H54 (cell line): ENCODE measurements at regions not wholly inside any gene's neighbourhood (a gene's known extent, or its start where the extent isn't known, plus 50 kb on each side); places are given as distances from the start of the nearest gene placed in this dataset.
"Not testable (repeated sequence)": the region's sequence is repeated elsewhere in the genome, so short reads cannot be mapped to it uniquely, and the experiment has no call there.

Experiments used
- DNase-seq: peaks from one replicate; pipeline ENCODE4 v3.0.0; 2011; ENCODE audit warnings: low spot score, mixed read lengths; ENCODE audit not compliant: insufficient read length
- FAIRE-seq: peaks from 3 replicates; lab custom pipeline; 2011; peaks lifted over from hg19 to GRCh38; lab: Jason Lieb, UNC
- POLR2A ChIP-seq: IDR thresholded peaks from 2 replicates; pipeline ENCODE4 v1.6.1; 2011; ENCODE audit warnings: low read depth, mild to moderate bottlenecking, low read length

DNA sequence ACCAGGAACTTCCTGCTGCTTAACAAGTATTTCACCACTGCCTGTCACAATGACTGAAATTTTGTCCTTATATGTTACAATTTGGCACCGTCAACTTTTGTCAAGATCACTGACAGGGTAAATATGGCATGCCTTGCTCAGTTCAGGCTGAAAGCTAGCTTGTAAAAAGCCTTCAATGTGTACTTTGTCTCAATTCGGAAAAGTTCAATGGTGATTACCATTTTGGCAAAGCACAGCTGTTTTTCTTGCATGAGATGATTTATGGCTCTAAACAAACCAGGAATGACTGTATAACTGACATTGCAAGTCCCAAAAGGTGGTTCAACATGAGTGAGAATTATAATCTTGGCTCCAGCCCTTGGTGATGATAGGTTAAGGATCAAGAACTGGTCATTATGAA, 1255.2 kb downstream of the CNTNAP5 start:
- DNase-seq (no peak), FAIRE-seq (no peak)

DNA sequence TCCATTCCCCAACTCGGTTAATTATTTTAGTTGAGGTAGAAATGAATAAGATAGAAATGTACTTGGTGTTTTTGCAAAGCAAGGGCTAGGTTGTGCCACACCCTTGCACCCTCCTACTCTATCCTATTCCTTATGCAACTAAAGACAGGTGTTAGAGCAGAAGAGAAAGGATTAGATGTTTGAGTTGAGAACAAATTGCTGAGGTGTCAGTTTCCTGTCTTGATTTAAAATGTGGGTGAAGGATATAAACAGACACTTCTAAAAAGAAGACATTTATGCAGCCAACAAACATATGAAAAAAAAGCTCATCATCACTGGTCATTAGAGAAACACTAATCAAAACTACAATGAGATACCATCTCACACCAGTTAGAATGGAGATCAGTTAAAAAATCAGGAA, 1256.2 kb downstream of the CNTNAP5 start:
- DNase-seq: no peak
- no peak for TF ChIP-seq POLR2A
- no peak for FAIRE-seq

More for the DNA sequence above, 1255.2 kb downstream of the CNTNAP5 start:
- no peak for TF ChIP-seq POLR2A

DNA sequence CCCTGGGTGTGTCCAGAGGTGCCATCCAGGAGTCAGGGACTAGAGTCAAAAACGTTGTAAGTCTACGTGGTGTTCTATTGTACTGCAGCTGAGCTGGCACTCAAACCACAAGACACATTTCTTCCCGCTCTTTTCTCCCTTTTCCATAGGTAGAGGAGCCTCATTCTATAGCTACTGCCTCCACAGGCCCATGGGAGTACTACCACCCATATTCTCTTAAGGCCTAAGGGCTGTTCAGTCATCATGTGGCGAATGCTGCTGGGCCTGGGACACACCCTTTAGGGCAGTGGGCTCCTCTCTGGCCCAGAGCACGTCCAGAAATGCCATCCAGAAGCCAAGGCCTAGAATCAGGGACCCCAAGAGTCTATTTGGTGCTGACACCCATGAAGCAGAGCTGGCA, 1271.7 kb downstream of the CNTNAP5 start:
- FAIRE-seq: no peak
- DNase-seq: no peak
- TF ChIP-seq POLR2A: no peak

DNA sequence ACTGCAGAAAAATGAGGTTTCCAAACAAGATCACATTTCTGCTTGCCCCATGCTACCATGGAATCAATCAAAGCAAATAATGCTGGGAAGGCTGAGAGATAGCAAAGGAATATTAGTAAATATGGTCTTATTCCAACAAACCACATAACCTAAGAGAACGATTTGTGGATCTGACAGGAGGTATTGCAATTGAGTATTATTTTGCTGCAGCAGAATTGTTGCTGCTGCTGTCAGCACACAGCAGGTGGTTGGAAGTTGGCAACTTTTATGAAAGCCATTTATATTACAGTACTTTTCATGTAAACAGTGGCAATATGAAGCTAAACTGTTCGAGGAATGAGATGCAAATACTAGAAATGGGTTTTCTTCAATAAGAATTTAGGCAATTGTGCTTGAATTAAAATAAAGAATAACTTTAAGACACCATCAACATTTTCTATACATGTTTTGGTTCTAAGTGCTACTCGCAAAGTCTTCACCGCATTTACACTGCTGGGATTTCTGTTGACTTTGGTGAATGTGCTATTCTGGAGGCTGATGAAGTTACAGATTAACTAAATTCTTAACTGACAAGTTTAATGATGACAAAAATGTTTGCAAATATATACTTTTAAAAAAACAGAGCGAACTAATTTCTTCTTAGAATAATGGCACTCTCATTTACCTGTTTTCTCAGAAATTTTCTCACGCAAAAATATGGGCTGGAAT, 1285.7 kb downstream of the CNTNAP5 start:
- TF ChIP-seq POLR2A: no peak
- FAIRE-seq: no peak
- no peak for DNase-seq

DNA sequence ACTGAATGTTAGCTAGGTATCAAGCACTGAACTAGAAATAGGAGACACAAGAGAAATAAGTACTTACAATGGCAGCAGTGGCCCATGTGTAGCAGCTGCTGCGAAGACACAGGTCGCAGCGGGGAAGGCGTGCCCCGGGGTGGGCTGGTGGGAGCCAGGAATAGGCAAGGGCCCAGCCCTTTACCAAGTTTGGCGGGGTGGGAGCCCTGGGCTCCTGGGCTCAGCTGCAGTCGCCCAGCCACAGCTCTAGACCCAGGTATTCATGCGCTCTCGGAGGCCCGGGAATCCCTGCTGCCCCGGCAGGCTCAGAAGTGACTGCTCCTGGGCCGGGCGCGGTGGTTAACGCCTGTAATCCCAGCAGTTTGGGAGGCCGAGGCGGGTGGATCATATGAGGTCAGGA, 1287.3 kb downstream of the CNTNAP5 start:
- FAIRE-seq (no peak), DNase-seq (no peak)
- no peak for TF ChIP-seq POLR2A

DNA sequence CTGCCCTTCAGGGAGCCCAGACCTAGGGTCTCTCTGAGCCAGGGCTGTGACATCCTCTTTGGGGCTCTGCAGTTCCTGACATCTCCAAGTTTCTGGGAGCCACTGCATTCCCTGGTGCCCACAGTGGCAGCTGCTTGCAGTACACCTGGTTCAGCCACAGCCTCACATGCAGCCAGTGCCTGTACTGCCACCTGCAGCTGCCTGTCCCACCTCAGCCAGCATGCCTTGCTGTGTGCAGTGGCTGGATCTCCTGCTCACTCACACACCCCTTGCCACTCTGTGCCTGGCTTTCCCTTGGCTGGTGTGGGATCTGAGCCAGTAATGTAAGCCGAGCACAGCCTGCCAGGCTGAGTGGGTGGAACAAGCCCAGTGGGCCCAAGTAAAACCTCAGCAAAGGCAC, 1288.7 kb downstream of the CNTNAP5 start:
- FAIRE-seq (no peak), DNase-seq (no peak)
- no peak for TF ChIP-seq POLR2A

DNA sequence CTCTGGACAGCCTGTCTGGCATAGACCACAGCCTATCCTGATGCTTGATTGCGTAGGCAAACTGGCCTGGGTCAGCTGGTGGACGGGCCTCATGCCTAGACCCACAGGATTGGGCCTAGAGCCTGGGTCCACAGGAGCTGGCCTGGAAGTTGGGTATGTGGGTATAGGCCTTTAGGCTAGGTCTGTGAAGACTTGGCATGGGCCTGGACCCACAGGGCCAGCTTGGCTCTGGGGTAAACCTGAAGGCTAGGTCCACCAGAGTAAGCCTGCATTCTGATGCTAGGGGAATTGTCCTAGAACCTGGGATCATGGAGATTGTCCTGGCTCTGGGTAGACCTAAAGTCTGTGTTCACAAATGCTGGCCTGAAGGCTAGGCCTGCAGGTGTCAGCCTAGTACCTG, 1293.7 kb downstream of the CNTNAP5 start:
- DNase-seq (no peak), FAIRE-seq (no peak)
- no peak for TF ChIP-seq POLR2A

DNA sequence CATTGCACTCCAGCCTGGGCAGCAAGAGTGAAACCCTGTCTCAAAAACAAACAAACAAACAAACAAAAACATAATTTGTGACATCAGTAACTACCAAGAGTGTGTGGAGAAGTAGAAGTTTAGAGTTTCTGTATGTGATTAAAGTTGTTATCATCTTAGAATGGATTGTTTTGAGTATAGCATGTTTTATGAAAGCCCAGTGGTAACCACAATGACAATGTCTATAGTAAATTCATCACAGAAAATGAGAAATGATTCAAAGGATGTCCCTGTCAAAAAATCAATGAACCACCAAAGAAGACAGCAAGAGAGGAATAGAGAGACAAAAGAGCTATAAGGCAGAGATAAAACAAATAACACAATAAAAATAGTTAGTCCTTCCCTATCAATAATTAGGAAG, 1299.2 kb downstream of the CNTNAP5 start:
- no peak for DNase-seq
- no peak for FAIRE-seq
- no peak for TF ChIP-seq POLR2A

DNA sequence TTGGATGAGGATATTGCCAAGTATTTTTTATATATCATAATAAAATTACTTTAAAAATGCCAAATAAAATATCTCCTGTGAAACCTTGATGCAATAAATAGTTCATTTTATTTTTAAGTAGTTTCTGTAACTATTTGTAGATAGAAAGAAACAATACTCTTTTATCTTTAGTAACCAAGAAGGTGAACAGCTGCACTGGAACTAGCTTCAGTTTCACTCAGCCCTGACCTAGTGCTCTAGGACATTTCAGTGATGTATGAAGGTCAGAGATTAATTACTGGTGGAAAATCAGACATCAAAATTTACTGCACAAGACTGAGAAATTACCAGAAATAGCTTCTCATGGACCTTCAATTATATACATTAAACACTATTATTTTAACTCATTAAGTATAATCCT, 1305.0 kb downstream of the CNTNAP5 start:
- FAIRE-seq (no peak), DNase-seq (no peak)
- no peak for TF ChIP-seq POLR2A

DNA sequence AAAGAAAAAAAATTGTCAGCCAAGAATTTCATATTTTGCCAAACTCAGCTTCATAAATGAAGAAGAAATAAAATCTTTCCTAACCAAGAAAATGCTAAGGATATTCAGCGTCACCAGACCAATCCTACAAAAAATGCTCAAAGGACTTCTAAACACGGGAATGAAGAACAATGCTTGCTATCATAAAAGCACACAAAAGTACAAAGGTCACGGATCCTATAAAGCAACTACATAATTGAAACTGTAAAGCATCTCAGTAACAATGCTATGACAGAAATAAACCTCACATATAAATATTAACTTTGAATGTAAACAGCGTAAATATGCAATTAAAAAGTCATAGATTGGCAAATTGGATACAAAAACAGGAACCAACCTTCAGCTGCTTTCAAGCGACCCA, 1314.6 kb upstream of the GYPC start:
- no peak for DNase-seq
- no peak for FAIRE-seq
- no peak for TF ChIP-seq POLR2A

DNA sequence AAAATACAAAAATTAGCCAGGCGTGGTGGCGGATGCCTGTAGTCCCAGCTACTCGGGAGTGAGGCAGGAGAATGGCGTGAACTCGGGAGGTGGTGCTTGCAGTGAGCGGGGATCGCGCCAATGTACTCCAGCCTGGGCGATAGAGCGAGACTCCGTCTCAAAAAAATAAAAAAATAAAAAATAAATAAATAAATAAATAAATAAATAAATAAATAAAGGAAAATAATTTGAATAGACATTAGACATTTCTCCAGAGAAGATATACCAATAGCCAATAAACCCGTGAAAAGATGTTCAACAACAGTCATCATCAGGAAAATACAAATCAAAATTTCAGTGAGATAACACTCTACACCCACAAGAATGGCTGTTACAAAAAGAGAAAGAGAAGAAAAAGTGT, 1302.4 kb upstream of the GYPC start:
- DNase-seq, FAIRE-seq: not testable (repeated sequence)

DNA sequence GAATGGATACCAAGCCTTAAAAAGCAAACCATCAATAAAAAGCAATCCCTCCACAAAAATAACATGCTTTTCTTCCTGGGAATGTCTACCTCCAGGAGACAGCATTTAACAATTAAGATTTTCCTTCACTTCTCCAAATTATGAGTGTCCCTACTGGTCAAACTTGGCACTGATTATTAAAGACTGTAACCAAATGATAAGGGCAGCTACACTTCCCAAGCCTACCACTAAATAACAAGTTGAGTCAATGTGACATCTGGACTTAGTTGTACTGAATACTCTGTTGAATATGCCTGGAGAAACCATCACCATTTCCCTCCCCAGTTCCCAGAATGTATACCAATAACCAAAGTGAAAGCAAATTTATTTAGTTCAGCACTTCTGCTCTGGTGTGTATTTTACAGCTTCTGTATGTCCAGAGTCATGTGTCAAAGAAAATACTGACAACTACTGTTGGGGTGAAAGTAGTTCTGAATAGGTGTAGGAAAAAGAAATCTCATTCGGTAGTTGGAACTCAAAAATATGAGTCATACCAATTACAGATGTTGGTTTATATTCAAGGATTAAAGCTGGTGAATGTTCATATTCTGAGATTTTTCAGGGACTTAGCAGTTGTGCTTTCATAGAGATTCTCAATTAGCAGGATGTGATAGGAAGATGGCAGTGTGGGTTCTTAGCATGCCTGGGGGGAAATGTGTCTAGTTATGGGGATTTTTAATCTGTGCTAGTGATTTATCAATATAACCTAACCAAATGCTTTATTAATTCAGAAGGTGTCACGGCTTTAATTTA, 1291.6 kb upstream of the GYPC start:
- DNase-seq (no peak), FAIRE-seq (no peak)
- no peak for TF ChIP-seq POLR2A

DNA sequence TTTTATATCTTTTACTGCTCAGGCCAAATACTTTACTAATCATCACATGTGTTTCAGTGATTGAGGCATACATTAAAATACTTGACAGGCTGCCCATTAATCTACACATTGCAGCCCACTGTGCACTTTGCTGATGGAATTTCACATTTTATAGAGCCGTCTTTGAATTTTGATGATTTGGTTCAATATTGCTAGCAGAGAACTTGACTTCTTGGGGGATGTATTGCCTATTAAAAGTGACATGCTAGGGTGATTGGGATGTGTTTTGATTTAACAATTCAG, 1291.0 kb upstream of the GYPC start:
- DNase-seq (no peak), FAIRE-seq (no peak)
- no peak for TF ChIP-seq POLR2A

DNA sequence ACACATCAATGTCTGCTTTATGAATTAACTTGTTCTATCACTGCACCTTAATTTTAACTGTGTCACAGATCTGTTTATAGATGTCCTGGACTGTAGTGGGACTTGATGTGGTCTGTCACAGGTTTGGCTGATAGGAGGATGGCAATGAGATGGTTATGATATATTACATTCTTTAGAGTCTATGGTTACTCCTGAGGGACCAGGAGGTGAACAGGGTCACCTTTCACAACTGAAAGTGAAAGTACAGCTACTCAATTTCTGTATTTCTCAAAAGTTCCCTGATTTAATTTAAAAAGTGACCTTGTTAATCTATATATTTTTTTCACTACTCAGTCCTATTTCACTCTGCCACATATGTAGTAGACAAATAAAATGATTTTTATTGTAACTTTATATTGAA, 1284.1 kb upstream of the GYPC start:
- DNase-seq (no peak), FAIRE-seq (no peak)
- TF ChIP-seq POLR2A: no peak

DNA sequence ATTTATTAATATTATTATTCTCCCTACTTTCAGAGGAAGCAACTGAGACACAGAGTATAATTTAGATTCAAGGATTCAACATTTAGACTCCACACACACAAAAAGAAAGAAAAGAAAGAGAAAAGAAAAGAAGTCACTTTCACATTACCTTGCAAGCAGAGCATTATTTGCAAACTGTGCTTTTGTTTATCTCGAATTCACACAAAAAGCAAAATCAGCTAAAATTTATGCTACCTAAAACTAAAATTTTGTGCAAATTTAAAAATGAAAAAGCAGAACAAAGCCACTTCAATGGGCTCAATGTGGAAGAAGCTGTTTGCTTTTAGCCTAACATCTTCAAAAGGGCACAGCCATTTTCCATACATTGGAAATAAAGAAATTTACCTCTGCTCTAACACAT, 1282.7 kb upstream of the GYPC start:
- FAIRE-seq: no peak

DNA sequence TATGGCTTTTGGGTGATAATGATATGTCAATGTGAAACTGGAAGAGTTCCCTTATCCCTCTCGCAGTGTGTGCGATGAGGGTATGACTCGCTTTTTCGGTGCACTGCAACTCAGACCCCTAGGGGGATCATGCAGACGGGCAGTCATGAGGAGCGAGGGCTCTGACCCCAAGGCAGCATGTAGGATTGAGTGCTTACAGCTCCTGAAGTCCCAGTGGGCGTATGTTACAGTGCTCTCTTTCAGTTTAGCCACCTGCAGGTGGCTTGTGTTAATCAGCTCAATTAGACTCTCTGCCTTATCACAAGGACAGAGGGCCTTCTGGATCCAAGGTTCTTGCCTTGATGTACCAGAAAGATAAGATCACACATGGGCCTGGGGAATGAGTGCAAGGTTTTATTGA, 1269.9 kb upstream of the GYPC start:
- DNase-seq (no peak), FAIRE-seq (no peak)
- no peak for TF ChIP-seq POLR2A

More for the DNA sequence above, 1282.7 kb upstream of the GYPC start:
- TF ChIP-seq POLR2A: no peak
- no peak for DNase-seq
